Right lung (tissue), 2 donors: ENCODE measurements at regions not wholly inside any gene's neighbourhood (a gene's known extent, or its start where the extent isn't known, plus 50 kb on each side); places are given as distances from the start of the nearest gene placed in this dataset.

ENCODE experiments used
- DNase-seq, 2 donors: peaks; one replicate each; pipeline ENCODE4 v3.0.0-alpha.2; 2013

DNA sequence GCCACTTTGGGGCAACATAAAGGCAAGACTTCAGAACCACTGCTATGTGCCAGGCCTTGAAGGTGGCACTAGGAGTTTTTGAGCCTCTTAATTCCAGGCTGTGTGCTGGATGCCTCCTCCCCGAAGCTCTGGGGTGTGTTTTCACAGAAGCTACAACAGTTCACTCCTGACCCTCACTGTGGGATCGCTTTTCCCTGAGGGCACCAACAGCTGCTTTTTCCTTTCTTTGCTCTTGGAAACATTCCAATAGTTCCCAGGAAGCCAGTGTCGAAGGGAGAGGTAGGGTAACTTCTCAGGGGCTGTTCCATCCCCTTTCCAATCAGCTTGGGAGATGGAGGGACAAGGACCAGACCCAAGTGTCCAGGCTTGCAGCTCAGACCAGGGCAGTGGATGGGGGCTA is 153.4 kb downstream of the C1orf94 start:
- no peak for DNase-seq

DNA sequence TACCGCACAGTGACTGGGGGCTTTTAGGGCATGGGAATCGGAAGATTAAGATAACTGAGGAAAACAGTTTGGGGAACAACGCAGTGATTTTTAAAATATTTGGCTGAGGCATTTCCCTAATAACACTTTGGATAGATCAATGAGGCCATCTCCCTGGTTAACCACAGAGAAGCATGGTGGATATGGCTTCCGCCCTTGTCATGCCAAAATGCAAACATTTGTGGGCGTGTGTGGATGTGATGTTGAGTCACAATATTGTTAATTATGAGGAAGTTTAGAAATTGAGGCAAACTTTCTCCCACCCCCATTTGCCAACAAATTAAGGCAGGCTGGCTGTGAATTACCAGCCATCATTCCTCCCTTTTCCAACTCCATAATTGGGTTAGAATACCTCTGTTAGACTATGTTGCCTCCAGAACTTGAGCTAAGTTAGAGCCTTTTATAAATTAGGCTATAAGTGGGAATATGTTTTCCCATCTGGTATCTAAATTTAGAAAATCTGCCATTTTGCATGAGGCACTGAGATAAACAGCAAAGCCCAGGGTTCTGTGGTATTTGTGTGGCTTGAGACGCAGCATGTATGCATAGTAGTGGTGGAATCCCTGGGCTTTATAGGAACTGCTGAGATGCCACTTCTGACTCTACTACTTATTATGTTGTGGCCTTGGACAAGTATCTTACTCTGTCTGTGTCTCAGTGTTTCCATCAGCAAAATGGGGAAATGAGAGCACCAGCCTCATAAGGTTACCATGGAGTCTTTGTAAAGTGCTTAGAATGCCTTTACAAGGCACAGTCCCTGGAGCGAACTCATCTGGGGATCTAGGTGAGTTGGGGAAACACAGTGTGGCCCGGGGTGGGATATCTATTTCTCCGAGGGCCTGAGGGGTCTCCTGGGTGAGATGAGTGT is 154.6 kb downstream of the C1orf94 start:
- DNase-seq: no peak

DNA sequence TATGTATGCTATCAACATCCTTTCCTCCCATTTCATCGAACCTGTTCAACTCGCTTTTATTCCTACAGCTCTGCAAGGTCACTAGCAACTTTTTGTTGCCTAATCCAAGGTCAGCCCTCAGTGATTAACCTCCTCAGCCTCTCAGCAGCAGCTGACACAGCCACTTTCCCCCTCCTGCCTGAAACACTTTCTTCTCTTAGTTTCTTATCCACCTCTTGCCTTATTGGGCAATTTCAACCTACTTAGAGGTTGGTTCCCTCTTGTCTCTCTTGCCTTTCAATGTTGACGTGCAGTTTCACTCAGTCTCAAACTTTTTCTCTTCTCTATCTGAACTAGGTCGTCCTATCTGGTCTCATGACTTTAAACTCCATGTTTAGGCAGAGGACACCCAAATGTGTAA is 156.3 kb downstream of the C1orf94 start:
- DNase-seq: no peak

DNA sequence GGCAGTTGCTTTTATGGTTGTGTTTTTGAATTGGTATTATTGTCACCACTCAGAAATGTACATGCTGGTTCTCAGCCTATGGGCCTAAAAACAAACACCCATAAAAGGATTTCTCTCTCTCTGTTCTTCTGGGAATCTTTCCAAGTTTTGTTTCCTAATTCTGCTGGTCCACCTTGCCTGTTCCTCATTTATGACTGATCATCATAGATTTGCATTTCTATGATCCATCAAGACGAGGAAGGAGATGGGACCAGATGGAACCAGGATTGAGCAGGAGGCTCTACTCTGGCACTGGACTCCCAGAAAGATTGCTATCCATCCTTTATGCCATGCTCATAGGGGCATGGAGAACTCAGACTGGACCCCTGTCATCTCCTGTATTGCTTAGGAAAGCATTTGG is 162.2 kb downstream of the C1orf94 start:
- DNase-seq: no peak

DNA sequence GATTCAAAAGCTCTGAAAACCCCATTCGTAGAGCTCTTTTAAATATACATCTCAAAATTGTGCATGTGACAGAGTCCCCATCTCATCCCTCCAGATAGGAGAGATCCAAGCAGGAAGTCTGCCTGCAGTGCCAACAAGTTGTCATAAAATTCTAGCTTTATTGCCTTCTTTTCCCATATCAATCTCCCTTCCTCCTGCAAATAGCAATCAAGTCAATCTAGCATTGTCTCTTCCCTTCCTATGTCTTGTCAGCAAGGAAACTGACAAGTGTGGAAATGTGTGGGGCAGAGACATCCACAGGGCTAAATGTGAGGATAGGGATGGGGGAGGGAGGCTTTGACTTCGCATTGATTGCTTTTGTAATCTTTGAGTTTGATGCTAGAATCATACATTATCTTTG is 165.2 kb downstream of the C1orf94 start:
- DNase-seq: no peak

DNA sequence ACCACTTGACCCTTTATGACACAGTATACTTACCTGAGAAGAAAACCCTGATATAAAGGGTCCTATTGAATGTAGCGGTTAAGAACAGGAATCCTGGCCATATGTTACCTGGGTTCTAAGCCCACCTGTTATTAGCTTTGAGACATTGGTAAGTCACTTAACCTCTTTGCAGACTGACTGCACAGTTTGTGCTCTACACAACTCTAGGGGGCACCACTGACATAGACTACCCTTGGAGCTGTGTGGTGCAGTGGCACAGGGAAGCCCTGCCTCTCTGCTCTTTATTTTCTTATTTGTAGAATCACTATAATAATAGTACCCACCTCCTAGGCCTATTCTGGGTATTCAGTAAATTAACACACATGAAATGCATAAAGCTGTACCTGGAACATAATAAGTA is 165.6 kb downstream of the C1orf94 start:
- DNase-seq: no peak

DNA sequence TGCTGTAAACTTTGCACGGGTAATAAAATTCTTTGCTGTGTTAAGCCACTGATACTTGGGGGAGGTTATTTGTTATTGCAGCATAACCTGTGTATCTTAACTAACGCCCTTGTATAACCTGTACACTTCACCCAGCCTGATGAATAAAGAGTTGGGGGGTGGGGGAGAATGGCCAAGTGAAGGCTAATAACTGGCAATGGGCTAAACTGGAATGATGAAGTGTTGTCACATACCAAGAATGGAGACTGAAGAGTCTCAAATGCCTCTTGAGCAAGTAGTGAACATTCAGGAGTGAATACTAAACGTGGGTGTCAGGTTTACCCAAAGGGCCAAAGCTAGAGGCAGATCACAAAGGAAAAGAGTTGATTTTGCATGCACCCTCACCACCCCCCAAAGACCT is 169.4 kb downstream of the C1orf94 start:
- no peak for DNase-seq

DNA sequence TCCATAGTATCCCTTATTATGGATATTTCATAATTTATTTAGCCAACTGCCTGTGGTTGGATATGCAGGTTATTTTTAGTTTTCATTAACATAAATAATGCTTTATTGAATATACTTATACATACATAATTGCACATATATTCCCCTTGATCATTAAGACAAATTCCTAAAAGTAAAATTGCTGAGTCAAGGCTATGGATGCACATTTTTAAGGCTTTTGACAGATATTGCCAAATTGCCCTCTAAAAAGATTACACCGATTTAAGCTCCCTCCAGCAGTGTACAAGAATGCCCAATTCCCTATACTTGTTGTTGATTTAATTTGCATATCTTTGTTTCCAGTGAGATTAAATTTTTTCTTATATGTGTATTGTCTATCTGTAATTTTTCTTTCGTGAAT is 176.7 kb downstream of the C1orf94 start:
- no peak for DNase-seq

DNA sequence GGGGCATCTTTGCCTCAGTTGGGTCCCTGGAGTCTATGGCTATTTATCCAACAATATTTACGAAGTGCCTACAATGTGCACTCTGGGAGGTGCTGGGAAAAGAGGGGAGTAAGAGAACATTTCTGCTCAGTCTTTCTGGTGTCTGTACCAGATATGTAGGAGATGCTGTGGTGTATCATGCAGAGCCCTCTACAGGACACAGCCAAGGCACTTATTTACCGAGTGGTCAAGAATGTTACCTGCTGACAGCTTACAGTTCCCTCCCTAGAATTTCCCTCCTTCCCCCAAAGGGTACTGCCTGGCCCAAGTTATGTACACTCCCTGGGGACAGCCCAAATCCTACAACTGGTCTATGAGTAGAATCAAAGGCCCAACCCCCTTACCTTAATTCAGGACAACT is 177.7 kb downstream of the C1orf94 start:
- DNase-seq: no peak

DNA sequence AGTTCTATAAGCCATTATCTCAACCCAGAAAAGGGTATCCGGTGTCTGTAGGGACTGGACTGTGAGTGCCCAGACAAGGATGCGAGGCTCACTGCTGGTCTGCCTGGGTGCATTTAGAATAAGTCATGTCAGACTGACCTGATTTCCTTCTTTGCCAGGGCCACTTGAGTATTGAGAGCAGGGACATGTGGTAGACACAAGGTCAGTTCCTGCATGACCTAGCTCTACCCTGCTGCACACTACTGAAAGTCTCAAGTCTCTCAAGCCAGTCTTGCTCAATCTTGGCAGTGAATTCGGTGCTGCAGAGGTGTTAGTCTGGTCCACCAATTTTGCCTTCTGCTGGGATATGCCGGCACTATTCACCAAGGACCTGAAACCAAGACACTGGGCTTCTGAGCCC is 180.1 kb downstream of the C1orf94 start:
- no peak for DNase-seq

DNA sequence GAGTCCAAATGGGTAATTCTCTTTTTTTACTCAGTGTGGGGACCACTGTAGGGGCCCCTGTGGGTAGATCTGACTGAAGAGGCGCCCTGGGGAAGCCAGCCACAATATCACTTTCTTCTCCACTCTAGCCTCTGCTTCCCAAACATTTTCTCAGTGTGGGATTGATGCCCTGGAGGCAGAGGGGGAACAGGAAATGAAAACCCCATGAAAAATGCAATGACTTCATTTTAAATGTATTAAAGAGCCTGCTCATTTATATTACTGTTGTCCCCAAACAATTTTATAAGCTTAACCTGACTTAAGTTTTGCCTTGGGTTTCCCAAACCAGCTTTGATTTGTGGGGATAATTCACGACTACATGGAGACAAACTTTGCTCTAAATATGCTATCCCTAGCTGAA is 181.9 kb downstream of the C1orf94 start:
- DNase-seq: no peak

DNA sequence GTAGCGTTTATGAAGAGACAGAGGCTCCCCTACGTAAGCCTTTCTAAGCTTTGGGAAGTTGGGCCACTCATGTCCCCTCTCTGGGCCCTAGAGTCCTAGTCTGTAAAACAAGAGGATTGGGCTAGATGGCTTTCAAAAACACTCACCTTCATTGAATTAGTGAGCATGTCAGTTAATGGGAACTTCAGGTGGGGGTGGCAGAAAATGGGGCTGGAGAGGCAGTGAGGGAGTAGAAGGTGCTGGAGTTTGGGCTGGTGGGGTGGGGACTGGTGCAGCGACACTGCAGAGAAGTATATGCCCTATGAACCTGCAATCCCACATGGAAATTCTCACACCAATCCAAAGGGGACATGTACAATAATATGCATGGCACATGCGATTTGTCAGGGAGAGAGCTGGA is 182.7 kb downstream of the C1orf94 start:
- DNase-seq: no peak

DNA sequence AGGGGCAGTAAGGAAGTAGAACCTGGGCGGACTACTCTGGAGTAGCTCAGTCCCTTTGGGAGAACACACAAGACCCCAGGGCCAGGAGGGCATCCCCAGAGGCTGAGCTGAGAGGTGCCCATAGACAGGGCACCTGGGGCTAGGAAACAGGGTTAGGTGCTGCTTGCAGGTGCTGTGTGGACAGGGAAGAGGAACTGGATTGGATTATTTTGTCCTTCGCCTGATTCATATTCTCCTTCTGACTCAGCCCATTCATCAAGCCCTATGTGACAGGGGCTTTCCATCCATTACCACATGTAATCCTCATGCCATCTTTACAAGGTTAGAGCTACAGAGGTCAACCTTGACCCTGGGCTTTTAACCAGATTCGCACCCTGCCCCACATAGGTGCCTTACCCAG is 183.9 kb downstream of the C1orf94 start:
- DNase-seq: no peak

DNA sequence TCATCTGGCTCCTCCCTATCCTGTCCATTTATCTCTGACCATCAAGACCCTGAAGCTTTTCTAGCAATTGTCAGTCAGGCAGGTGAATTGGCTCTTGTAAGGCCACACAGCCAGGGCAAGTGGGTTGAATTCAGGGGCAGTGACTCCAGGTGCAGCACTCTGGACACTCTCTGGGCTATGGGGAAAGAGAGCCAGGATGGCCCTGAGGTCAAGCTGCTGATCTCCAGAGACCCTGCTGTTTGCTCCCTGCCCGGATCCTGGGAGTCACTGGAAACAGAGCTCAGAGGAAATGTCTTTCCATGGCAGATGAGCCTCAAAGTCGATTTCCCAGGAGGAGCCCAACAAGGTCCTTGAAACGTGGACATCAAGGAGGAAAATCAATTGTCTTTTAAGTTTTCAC is 184.4 kb downstream of the C1orf94 start:
- no peak for DNase-seq

DNA sequence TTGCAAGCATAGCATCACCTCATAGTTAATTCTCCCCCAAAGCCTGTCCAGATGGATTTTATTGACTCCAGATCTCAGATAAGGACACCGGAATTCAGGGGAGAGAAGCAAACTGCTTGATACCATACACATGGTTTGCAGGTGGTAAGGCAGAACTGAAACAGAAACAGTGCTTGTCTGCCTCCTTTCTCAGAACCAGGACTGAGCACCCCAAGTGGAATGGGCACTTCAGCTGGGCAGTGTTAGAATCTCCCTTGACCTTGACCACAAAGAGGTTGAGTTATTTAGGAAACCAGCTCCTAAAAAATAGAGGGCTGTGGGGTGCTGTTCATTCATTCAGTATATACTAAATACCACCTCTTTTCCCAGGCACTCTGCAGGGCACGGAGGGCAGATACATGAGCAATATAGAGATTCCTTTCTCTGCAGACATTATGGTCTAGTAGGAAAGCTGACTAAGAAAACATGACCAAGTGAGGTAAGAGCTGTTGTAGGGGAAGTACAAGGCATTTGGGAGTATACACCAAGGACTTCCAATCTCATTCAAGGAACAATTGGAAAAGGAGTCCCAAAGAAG is 185.2 kb downstream of the C1orf94 start:
- DNase-seq: no peak

DNA sequence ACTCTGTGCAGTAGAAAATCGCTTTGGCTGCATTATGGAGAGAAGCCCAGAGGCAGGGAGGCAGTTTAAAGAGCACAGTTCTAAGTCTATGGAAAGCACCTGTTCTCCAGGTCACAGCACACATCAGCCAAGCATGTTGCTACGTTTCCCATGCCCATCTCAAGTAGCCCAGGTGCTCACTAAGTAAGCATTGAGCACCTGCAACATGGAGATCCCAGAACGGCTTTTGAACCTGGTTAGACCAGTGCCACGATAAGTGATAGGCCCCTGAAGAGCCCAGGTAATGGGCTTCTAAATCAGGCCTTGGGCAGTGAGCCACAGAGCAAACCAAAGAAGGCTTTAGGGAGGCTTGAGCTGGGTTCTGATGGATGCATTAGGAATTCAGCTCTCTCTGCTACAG is 186.2 kb downstream of the C1orf94 start:
- no peak for DNase-seq

DNA sequence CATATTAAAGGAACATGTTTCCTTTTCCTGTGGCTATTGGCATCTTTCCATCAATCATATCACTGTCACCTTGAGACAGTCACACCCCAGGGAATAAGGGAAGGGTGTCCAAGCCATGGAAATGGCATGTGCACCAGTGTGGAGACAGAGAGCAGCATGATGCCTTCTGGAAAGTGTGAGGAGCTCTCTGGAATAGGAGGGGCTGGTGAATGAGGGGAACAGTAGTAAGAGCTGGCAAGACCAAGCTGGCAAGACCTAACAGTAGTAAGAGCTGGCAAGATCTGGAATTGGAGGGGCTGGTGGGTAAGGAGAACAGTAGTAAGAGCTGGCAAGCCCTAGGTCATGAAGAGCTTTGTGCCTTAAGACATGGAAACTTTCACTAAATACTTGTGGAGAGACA is 186.7 kb downstream of the C1orf94 start:
- DNase-seq: no peak

DNA sequence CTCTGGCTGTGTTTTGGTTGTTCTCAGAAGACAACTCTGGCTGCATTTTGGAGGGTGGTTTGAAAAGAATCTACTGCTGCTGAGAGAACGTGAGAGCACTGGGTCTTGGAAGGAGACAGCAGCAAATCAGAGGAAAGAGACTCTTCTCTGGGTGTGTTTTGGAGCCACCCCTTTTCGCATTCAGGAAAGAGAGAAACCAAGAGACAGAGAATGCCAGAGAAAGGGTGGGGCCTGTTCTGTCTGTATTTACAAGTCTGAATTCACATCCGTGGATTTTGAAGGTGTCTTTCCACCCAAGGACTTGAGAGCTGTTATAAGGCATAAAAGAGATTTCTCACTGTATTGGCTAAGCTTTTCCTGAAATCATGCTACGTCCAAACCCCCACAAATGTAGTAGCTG is 187.2 kb downstream of the C1orf94 start:
- DNase-seq: no peak

DNA sequence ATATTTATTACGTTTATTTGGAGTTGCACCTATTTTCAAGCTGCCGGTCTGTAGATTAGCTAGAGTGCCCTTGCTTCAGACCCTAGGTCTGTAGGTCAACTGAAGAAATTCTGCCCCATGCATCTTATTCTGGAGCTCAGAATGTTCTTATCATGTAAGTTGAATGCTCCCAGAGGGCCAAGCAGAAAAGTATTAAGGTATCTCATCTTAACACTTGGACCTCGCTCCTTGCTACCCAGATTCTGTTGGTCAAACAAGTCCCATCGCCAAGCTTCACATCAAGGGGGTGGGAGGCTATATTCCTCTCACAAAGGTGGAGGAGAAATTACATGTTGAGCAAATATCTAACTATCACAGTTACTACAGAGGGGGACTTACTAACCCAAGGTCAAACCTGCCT is 187.7 kb downstream of the C1orf94 start:
- no peak for DNase-seq

DNA sequence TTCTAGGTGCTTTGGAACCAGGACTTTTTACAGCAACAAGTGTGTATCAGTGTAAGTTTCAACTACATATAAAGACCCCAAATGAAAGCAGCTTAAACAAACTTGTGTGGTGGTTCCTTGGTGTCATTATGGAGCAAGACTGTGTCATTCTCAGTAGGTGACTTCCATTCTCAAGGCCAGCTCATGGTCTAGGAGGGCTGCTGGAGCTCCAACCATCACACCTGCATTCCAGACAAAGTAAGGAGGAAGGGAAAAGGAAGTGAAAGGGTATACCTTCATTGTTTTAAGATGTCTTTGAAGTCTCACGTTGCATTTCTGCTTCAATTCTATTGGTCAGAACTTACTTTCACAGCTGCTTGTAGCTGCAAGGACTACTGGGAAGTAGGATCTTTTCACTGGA is 188.6 kb downstream of the C1orf94 start:
- DNase-seq: no peak

DNA sequence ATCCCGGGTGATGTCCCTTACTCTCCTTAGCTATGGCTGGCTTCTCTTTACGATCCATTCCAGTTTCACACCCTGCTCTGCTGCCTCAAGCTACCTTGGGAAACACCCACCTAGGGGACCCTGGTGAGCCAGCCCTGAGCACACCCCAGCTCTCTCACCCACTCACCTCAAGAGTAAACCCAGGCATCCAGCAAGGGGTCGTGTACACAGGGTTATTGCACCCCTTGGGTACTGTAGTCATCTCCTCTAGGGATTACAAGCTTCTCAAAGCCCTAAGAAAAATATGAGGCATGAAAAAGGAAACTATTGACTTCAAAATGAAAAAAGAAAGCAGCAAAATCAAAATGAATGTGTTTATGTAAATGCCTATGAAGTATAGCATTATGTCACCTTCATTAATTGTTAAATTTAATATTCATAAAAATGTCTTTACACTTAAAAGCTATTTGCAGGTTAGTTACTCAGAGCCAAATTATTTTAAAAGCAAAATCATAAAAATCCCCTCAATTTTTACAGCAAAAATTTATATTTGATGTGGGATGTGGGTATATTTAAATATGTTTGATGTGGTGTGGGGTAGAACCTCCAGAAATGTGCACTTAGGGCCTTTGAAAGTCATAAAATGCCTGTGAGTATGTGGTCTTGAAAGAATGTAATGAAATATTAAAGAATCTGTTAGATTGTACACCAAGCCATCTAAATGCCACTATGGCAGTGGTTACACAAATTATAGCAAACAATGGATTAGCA is 190.3 kb downstream of the C1orf94 start:
- DNase-seq: no peak

DNA sequence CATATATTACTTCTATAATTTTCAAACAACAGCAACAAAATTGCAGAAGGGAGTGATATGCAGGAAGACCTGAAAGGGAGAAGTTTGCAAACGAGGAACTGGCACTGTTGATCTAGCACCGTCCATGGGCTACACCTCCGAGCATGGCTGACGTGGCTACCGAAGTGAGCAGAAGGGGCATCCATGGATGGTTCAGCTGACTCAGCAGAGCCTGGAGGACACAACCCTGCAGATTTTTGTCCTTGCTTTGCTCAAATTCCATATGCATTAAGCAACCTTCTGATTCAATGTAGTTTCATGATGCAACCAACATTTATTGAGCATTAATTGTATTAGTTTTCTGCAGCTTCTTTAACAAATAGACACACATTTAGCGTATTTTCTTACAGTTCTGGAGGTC is 191.2 kb downstream of the C1orf94 start:
- DNase-seq: no peak
